Fibroblast of the conjunctiva (primary cell): ENCODE measurements at regions not wholly inside any gene's neighbourhood (a gene's known extent, or its start where the extent isn't known, plus 50 kb on each side); places are given as distances from the start of the nearest gene placed in this dataset.

Experiments used
- DNase-seq: peaks from one replicate; pipeline ENCODE4 v3.0.0-alpha.2; 2010; ENCODE audit warnings: low read depth

DNA sequence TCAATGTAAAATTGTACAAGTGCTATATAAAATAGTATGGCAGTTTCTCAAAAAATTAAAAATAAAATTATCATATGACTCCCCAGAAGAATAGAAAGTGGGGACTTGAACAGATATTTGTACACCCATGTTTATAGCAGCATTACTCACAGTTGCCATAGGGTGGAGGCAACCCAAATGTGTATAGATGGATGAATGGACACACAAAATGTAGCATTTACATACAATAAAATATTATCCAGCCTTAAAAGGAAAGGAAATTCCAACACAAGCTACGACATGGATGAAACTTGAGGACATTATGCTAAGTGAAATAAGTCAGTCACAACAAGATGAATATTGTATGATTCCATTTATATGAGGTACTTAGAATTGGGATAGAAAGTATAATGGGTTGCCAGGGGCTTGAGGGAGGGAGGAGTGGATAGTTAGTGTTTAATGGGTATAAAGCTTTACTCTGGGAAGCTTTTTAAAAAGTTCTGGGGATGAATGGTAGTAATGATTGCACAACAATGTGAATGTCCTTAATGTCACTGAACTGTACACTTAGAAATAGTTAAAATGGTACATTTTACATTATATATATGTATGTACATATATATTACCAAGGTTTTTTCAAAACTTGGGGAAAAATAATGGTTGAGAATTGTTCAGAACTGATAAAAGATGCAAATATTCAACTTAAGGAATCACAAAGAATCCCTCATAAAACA lies 53.0 kb upstream of the ADORA3 start:
- DNase-seq, result no peak

DNA sequence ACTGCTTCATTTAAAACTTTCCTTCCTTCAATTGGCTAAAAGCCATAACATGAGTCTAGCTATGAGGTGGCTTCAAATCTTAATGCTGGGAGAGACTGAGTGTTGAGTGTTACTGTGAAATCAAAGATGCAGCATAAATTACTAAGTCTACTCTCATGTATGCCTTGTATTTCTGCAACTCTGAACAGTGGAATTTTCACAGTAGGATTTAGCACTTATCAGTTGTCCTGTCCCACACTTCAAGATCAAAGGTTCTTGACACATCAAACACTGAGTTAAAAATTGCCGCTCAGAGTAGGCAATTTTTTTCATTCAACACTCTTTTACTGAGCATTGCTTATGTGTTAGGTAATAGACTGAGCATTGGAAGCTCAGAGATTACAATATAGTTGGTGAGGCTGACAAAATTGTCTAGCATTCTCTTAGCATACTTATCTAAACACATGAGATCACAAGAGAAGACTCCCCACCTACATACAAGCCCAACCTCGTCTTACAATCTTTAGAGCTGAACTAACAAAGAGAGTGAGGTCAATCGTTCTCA lies 56.4 kb upstream of the ADORA3 start:
- DNase-seq, result no peak

DNA sequence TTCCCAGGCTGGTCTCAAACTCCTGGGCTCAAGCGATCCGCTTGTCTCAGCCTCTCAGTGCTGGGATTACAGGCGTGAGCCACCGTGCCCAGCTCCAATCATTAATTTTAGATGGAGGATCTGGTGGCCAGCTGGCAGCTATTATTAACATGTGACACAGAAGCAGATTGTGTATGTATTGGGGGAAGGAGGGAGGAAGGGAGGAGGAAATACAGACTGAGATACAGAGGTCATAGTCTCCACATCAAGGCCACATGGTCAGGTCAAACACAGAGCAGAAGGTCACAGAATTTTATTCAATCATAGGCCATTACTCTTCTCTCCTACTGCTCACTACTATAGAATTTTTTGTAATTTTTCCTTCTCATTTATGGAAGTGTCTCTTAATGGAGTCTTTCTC lies 57.9 kb upstream of the ADORA3 start:
- no peak for DNase-seq

DNA sequence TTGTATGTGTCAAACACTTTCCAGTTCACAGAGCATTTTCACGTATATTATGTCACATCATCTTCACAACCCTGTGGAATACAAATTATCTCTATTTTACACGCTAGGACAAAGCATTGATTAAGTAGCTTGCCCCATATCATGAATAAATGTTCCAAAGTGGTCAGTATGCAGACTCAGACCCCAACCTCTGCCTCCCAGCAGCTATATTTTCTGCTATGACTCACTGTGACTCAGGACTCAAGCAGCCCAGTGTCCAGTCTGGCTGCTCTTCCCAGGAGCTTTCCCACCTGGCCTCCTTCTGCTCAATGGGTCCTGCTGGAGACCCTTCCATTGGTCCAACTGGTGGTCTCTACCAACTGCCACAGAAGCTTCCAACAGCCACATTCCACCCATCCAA lies 56.0 kb upstream of the RAP1A start:
- DNase-seq, result no peak

DNA sequence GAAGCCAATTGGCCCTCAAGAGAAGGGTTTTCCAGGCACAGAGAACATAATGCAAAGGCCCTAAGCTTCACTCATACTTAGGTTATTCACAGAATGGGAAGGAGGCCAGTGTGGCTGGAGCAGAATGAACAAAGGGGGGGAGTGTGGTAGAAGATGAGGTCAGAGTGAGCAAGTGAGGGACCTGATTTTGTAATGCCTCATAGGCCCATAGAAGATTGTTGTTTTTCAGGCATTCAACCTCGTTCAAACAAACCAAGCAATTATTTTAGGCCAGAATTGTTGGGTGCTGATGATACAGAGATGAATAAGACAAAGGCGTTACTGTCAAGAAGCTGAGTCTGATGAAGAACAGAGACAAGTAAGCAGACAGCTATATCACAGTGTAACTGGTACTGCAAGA lies 54.5 kb upstream of the RAP1A start:
- DNase-seq, result peak; percentile 56

DNA sequence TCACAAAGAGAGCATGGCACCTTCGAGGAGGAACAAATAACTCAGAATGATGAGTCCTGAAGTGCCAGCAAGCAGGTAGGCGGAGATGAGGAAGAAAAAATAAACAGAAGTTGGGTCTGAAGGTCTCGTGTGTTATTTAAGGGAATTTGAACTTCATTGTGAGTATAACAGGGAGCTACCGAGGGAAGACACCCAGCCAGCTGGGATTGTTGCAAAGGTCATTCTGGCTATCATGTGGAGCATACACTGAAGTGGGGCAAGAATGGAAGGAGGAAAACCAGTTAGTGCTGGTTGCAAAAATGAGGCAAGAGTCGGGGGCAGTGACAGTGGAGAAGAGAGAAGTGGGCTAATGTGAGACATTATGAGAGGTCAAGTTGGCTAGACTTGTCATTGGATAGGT lies 53.6 kb upstream of the RAP1A start:
- DNase-seq, result no peak

DNA sequence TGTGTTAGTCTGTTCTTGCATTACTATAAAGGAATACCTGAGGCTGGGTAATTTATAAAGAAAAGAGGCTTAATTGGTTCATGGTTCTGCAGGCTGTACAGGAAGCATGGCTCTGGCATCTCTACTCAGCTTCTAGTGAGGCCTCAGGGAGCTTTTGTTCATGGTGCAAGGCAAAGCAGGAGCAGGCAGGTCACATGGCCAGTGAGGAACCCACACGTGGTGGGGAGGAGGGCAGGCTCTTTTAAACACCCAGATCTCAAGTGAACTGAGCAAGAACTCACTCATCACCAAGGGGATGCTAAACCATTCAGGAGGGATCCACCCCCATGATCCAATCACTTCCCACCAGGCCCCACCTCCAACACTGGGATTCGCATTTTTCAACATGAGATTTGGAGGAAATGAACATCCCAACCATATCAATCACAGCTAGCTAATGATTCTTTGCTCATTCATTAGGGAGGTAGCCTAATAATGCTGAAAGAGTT lies 51.4 kb upstream of the RAP1A start:
- DNase-seq, result no peak
